KMS-11 (cell line): ENCODE measurements at regions not wholly inside any gene's neighbourhood (a gene's known extent, or its start where the extent isn't known, plus 50 kb on each side); places are given as distances from the start of the nearest gene placed in this dataset.
"Not testable (repeated sequence)": the region's sequence is repeated elsewhere in the genome, so short reads cannot be mapped to it uniquely, and the experiment has no call there.

Experiments
- H2AFZ ChIP-seq: fragments of 200-600 bp; sonication (generic); 2 replicates; pipeline ENCODE4 v1.6.1; 2016; ENCODE audit warnings: antibody characterized with exemption, mixed run types, low read depth
- H3K27ac ChIP-seq: fragments of 200-600 bp; sonication (generic); 2 replicates; pipeline ENCODE4 v1.6.1; 2016; ENCODE audit warnings: mild to moderate bottlenecking, mixed run types
- H3K27me3 ChIP-seq: fragments of 200-600 bp; sonication (generic); 2 replicates; pipeline ENCODE4 v1.6.1; 2017; ENCODE audit warnings: mild to moderate bottlenecking, low read depth, mixed run types, moderate library complexity; ENCODE audit not compliant: insufficient read depth
- H3K36me3 ChIP-seq: fragments of 200-600 bp; sonication (generic); 2 replicates; pipeline ENCODE4 v1.6.1; 2017; ENCODE audit warnings: mild to moderate bottlenecking, mixed run types; ENCODE audit not compliant: insufficient read depth
- H3K4me1 ChIP-seq: fragments of 200-600 bp; sonication (generic); 2 replicates; pipeline ENCODE4 v1.6.1; 2016; ENCODE audit warnings: mild to moderate bottlenecking, low read depth, mixed run types; ENCODE audit not compliant: poor library complexity, severe bottlenecking
- H3K4me2 ChIP-seq: fragments of 200-600 bp; sonication (generic); 2 replicates; pipeline ENCODE4 v1.7.0; 2016; ENCODE audit warnings: mild to moderate bottlenecking, mixed run types
- H3K4me3 ChIP-seq: fragments of 200-600 bp; sonication (generic); IDR thresholded peaks from 2 replicates; pipeline ENCODE4 v1.6.1; 2017; ENCODE audit warnings: low read depth, low read length, mixed read lengths; ENCODE audit not compliant: insufficient read depth
- H3K79me2 ChIP-seq: fragments of 200-600 bp; sonication (generic); 2 replicates; pipeline ENCODE4 v1.6.1; 2016; ENCODE audit warnings: low read depth, mixed run types; ENCODE audit not compliant: insufficient read depth
- H3K9ac ChIP-seq: fragments of 200-600 bp; sonication (generic); 2 replicates; pipeline ENCODE4 v1.6.1; 2016; ENCODE audit warnings: mild to moderate bottlenecking, mixed run types
- H4K20me1 ChIP-seq: fragments of 200-600 bp; sonication (generic); 2 replicates; pipeline ENCODE4 v1.6.1; 2016; ENCODE audit warnings: mild to moderate bottlenecking, mixed run types; ENCODE audit not compliant: insufficient read depth
- TF ChIP-seq, protein P1 (sequence below): fragments of 200-600 bp; sonication (generic); conservative IDR thresholded peaks from 2 replicates; pipeline ENCODE4 v1.6.1; 2017; ENCODE audit warnings: low read depth, mild to moderate bottlenecking, antibody characterized with exemption, low read length, moderate library complexity, mixed read lengths

DNA sequence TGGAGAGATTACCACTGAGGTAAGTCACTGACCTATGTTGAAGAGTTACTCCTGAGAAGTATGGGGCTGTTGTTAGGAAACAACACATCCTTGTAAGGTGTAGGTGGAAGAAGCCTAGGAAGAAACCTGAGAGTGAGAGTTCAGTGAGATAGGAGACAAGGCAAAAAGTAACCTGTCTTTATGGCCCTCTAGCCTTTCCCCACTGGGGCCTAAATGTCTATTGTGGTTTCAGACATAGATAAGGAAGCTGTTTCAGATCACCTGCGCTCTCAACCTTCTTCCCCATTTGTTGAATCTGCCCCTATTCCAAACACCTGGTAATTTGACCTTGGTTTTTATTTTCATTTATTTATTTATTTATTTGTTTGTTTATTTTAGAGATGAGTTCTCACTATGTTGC, 397.1 kb upstream of the RORB start:
- H3K36me3 ChIP-seq: no peaks in the 10 kb centered on the region
- no peaks in the 10 kb centered on the region for H3K79me2 ChIP-seq
- no peak overlapping the region for H3K4me2 ChIP-seq
- TF ChIP-seq, protein P1, sequence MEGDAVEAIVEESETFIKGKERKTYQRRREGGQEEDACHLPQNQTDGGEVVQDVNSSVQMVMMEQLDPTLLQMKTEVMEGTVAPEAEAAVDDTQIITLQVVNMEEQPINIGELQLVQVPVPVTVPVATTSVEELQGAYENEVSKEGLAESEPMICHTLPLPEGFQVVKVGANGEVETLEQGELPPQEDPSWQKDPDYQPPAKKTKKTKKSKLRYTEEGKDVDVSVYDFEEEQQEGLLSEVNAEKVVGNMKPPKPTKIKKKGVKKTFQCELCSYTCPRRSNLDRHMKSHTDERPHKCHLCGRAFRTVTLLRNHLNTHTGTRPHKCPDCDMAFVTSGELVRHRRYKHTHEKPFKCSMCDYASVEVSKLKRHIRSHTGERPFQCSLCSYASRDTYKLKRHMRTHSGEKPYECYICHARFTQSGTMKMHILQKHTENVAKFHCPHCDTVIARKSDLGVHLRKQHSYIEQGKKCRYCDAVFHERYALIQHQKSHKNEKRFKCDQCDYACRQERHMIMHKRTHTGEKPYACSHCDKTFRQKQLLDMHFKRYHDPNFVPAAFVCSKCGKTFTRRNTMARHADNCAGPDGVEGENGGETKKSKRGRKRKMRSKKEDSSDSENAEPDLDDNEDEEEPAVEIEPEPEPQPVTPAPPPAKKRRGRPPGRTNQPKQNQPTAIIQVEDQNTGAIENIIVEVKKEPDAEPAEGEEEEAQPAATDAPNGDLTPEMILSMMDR: no peak
- H3K27ac ChIP-seq: no peak overlapping the region
- H3K9ac ChIP-seq: no peak overlapping the region
- no peak overlapping the region for H3K4me3 ChIP-seq
- no peaks in the 10 kb centered on the region for H4K20me1 ChIP-seq
- no peaks in the 10 kb centered on the region for H3K4me1 ChIP-seq
- H2AFZ ChIP-seq: no peak overlapping the region
- no peaks in the 10 kb centered on the region for H3K27me3 ChIP-seq

DNA sequence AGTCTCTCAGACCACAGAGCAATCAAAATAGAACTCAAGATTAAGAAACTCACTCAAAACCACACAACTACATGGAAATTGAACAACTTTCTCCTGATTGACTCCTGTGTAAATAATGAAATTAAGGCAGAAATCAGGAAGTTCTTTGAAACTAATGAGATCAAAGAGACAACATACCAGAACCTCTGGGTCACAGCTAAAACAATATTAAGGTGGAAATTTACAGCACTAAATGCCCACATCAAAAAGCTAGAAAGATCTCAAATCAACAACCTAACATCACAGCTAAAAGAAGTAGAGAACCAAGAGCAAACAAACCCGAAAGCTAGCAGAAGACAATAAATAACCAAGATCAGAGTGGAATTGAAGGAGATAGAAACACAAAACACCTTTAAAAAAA, 395.0 kb upstream of the RORB start:
- H2AFZ ChIP-seq, H3K79me2 ChIP-seq: not testable (repeated sequence)

DNA sequence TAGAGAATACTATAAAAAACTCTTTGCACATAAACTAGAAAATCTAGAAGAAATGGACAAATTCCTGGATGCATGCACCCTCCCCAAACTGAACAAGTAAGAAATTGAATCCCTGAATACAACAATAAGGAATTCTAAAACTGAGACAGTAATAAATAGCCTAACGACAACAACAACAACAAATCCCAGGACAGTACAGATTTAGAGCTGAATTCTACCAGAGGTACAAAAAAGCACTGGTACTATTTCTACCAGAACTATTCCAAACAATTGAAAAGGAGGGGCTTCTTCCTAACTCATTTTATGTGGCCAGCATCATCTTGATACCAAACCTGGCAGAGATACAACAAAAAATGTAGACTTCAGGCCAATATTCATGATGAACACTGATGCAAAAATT, 394.4 kb upstream of the RORB start:
- Histone ChIP-seq H3K9ac (no peak overlapping the region), H3K27me3 (no peaks in the 10 kb centered on the region), H3K27ac (no peak overlapping the region), H3K4me2 (no peak overlapping the region), H3K79me2 (no peaks in the 10 kb centered on the region), H4K20me1 (no peaks in the 10 kb centered on the region), H3K4me3 (no peak overlapping the region), H2AFZ (no peak overlapping the region), H3K36me3 (no peaks in the 10 kb centered on the region), H3K4me1 (no peaks in the 10 kb centered on the region)
- TF ChIP-seq, protein P1: no peak

More for the DNA sequence above, 395.0 kb upstream of the RORB start:
- not testable (repeated sequence) for H3K27ac ChIP-seq, H3K27me3 ChIP-seq, H3K36me3 ChIP-seq, H3K9ac ChIP-seq, H3K4me2 ChIP-seq, H3K4me1 ChIP-seq, H4K20me1 ChIP-seq, H3K4me3 ChIP-seq

DNA sequence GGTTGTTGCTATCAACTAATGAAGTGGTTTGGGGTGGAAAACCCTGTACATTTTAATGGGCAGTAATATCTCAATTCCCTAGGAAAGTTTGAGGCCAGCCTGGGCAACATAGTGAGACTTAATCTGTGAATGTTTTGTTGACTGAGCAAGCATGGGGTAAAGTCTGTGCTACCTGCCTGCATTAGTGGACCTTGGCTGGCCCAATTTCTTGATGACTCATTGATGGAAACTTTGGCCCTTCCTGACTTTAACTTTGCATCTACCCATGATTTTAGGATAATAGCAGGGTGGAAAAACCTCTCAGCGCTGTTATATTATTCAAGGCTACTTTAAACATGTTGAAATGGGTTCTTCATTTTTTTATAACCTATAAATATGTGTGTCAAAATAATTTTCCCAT, 389.4 kb upstream of the RORB start:
- H3K4me2 ChIP-seq: no peak overlapping the region
- no peak overlapping the region for H3K9ac ChIP-seq
- H2AFZ ChIP-seq: no peak overlapping the region
- no peaks in the 10 kb centered on the region for H3K4me1 ChIP-seq
- TF ChIP-seq, protein P1: no peak
- H3K27ac ChIP-seq: no peak overlapping the region
- H3K4me3 ChIP-seq: no peak overlapping the region
- H4K20me1 ChIP-seq: no peaks in the 10 kb centered on the region
- H3K79me2 ChIP-seq: no peaks in the 10 kb centered on the region
- H3K27me3 ChIP-seq: no peaks in the 10 kb centered on the region
- no peaks in the 10 kb centered on the region for H3K36me3 ChIP-seq

DNA sequence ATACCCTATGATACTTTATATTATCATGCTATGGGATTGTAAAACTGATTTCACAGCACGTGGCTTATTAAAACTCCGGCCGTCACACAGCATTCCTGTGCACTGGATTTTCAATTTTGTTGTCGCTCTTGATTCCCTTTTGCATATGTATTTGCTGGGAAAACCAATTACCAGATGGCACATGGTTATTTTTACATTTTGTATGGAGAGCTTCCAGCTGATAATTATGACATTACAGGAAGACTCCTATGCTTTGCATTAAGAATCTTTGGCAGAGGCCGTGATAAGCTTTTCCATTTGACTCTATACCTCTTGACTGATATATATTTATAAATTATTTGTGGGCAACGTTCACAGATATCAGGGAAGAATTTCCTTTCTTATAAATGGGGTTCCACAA, 381.2 kb upstream of the RORB start:
- no peaks in the 10 kb centered on the region for H3K36me3 ChIP-seq
- TF ChIP-seq, protein P1: no peak
- no peak overlapping the region for H3K27ac ChIP-seq
- H2AFZ ChIP-seq: no peak overlapping the region
- no peaks in the 10 kb centered on the region for H4K20me1 ChIP-seq
- no peaks in the 10 kb centered on the region for H3K27me3 ChIP-seq
- H3K9ac ChIP-seq: no peak overlapping the region
- no peak overlapping the region for H3K4me3 ChIP-seq
- H3K4me1 ChIP-seq: no peaks in the 10 kb centered on the region
- H3K79me2 ChIP-seq: no peaks in the 10 kb centered on the region
- H3K4me2 ChIP-seq: no peak overlapping the region
